HFFc6 (cell line): ENCODE measurements at regions not wholly inside any gene's neighbourhood (a gene's known extent, or its start where the extent isn't known, plus 50 kb on each side); places are given as distances from the start of the nearest gene placed in this dataset.
A peak's percentile ranks its signal among the peaks of the same experiment; 100 is the strongest.

ENCODE experiments used
- DNase-seq: peaks from one replicate; pipeline ENCODE4 v3.0.0-alpha.2; 2018
- H3K27ac Mint-ChIP-seq: 2 replicates; pipeline ENCODE4 v1.8.0; 2020; ENCODE audit warnings: mild to moderate bottlenecking, mixed read lengths
- H3K27me3 Mint-ChIP-seq: 2 replicates; pipeline ENCODE4 v1.8.0; 2021; ENCODE audit warnings: mild to moderate bottlenecking, moderate library complexity, mixed read lengths; ENCODE audit not compliant: insufficient read depth
- H3K36me3 Mint-ChIP-seq: 2 replicates; pipeline ENCODE4 v1.8.0; 2021; ENCODE audit warnings: low read depth, mixed read lengths
- H3K4me1 Mint-ChIP-seq: 2 replicates; pipeline ENCODE4 v1.8.0; 2020; ENCODE audit warnings: low read depth, mixed read lengths
- H3K4me3 Mint-ChIP-seq: 2 replicates; pipeline ENCODE4 v1.8.0; 2020; ENCODE audit warnings: mild to moderate bottlenecking, moderate library complexity, mixed read lengths
- H3K9me3 Mint-ChIP-seq: 2 replicates; pipeline ENCODE4 v1.8.0; 2020; ENCODE audit warnings: mild to moderate bottlenecking, mixed read lengths
- TF ChIP-seq, protein P1 (sequence below): fragments of 200-600 bp; sonication (generic); IDR thresholded peaks from 2 replicates; pipeline ENCODE4 v1.5.0; 2021; ENCODE audit warnings: antibody characterized with exemption, mild to moderate bottlenecking

DNA sequence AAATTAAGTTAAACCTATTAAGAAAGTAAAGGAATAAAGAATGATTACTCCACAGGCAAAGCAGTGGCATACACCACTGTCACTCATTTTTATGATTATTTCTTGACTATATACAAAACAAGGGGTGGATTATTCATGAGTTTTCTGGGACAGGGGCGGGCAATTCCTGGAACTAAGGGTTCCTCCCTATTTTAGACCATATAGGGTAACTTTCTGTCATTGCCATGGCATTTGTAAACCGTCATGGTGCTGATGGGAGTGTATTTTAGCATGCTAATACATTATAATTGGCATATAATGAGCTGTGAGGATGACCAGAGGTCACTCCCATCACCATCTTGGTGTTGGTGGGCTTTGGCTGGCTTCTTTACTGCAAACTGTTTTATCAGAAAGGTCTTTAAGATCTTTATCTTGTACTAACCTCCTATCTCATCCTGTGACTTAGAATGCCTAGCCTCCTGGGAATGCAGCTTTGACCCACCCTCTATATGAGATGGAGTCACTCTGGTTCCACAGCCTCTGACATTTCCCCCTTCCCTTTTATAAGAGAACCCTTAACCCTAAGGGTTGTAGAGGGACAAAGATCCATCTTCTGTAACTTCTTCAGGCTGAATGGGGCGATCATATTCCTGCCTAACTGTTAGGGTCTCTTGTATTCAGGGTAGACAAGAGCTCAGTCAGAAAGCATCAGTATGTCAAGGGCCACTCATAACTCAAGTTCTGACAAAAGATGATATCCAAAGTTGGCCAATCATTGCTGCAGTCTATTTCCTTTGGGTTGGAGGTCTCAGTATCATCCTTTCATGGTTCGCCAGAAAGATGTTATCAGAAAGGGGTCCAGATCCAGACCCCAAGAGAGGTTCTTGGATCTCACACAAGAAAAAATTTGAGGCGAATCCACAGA is 79.5 kb upstream of the LIPC start:
- Mint-ChIP-seq H3K4me1 (no peaks in the 10 kb centered on the region), H3K27ac (no peak overlapping the region), H3K27me3 (peaks cover 27% of the 10 kb centered on the region), H3K9me3 (no peaks in the 10 kb centered on the region; the same call in 1 of the 2 replicates), H3K36me3 (no peaks in the 10 kb centered on the region), H3K4me3 (no peak overlapping the region)
- no peak for DNase-seq
- TF ChIP-seq, protein P1, sequence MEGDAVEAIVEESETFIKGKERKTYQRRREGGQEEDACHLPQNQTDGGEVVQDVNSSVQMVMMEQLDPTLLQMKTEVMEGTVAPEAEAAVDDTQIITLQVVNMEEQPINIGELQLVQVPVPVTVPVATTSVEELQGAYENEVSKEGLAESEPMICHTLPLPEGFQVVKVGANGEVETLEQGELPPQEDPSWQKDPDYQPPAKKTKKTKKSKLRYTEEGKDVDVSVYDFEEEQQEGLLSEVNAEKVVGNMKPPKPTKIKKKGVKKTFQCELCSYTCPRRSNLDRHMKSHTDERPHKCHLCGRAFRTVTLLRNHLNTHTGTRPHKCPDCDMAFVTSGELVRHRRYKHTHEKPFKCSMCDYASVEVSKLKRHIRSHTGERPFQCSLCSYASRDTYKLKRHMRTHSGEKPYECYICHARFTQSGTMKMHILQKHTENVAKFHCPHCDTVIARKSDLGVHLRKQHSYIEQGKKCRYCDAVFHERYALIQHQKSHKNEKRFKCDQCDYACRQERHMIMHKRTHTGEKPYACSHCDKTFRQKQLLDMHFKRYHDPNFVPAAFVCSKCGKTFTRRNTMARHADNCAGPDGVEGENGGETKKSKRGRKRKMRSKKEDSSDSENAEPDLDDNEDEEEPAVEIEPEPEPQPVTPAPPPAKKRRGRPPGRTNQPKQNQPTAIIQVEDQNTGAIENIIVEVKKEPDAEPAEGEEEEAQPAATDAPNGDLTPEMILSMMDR: no peak

DNA sequence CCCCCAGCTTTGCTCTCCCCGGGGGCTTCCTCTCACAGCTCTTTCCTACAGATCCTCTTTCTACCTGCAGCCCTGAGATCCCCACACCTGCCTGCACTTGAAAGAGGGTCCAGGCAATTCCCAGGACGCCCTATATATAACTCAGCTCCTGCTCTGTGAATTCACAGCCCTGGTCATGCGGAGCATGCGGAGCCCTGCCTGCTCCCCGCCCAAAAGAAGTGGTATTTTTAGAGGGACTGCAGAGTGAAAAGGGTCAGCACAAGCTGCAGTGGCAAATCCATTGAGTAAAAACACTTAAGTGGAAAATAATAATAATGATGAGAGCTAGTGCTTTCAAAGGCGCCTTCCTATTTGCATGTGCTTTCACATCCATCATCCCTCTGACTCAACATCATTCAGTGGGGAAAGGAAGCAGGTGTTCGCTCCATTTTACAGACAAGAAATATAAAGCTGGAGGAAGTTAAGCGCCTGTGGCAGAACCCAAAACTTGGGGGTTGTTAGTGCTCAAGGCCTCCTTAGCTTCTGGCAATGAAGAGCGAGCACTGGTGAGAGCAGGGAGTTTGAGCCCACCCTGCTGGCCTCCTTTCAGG is 76.3 kb upstream of the LIPC start:
- Mint-ChIP-seq H3K27me3 (peaks cover 38% of the 10 kb centered on the region), H3K9me3 (no peaks in the 10 kb centered on the region), H3K36me3 (no peaks in the 10 kb centered on the region), H3K4me1 (peaks cover 2% of the 10 kb centered on the region), H3K27ac (no peak overlapping the region), H3K4me3 (no peak overlapping the region)
- TF ChIP-seq, protein P1: no peak
- no peak for DNase-seq

DNA sequence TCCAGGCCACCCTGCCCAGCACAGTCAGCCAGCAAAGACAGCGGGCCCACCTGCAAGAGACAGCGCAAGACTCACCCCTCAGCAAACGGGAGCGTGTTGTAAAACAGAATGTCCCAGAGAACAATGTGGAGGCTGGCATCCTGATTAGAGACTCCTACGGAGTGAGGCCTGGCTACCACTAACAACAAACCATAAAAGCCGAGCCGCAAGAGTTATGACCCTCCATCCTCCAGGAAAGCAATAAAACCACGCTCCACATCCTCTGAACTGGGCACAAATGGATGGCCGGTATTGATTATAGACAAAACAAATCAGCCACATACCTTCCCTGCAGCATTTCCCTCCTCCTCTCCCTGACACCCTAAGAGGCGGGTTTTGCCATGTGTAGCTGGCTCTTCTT is 75.8 kb upstream of the LIPC start:
- TF ChIP-seq, protein P1: no peak
- no peak overlapping the region for H3K4me3 Mint-ChIP-seq
- no peak for DNase-seq
- H3K36me3 Mint-ChIP-seq: no peaks in the 10 kb centered on the region
- peaks cover 7% of the 10 kb centered on the region for H3K4me1 Mint-ChIP-seq
- H3K9me3 Mint-ChIP-seq: no peaks in the 10 kb centered on the region
- H3K27me3 Mint-ChIP-seq: peaks cover 40% of the 10 kb centered on the region
- H3K27ac Mint-ChIP-seq: no peak overlapping the region

DNA sequence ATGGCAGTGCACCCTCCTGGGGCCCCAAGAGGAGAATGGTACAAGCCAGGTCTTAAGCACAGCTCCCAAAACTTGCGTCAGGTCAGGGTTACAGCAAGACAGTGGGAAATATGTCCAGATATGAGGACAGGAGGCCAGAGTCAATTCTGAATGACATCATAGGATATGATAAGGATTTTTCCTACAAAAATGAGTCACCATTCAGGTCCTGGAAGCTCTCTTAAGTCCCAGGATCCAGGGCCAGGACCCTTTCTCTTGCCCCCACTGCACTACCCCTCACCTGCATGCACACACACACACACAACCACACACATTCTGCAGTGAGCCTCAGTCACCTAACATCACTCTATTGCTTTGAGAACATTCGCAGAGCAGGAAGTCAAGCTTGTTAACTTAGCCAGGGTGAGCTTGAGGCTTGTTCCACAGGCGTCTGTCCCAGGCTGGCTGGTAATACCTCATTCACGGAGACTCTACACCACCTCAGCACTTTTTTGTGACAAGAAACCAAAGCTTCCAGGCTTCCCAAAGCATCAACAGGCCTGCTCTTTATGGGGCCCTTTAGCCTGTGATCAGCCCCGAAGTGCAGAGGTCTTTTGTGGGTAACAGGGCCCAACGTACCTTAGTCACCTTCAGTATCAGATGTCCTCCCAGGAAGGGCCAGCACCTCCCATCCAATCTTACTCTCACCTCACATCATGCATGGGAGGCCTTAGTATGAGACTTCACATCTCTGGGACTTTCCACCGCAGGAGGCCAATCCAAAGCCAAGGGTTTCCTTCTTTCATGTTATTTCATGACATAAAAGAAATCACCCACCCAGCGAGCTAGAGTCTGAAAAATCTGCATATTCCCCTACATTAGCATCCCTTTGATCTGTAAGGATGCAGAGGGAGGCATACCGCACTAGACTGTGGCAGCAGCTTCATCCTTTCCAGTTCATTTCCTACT is 74.0 kb upstream of the LIPC start:
- no peak overlapping the region for H3K27ac Mint-ChIP-seq
- no peaks in the 10 kb centered on the region for H3K36me3 Mint-ChIP-seq
- no peaks in the 10 kb centered on the region for H3K9me3 Mint-ChIP-seq
- TF ChIP-seq, protein P1: no peak
- no peak overlapping the region for H3K4me3 Mint-ChIP-seq
- H3K27me3 Mint-ChIP-seq: peaks cover 35% of the 10 kb centered on the region
- DNase-seq: no peak
- H3K4me1 Mint-ChIP-seq: peaks cover 16% of the 10 kb centered on the region

DNA sequence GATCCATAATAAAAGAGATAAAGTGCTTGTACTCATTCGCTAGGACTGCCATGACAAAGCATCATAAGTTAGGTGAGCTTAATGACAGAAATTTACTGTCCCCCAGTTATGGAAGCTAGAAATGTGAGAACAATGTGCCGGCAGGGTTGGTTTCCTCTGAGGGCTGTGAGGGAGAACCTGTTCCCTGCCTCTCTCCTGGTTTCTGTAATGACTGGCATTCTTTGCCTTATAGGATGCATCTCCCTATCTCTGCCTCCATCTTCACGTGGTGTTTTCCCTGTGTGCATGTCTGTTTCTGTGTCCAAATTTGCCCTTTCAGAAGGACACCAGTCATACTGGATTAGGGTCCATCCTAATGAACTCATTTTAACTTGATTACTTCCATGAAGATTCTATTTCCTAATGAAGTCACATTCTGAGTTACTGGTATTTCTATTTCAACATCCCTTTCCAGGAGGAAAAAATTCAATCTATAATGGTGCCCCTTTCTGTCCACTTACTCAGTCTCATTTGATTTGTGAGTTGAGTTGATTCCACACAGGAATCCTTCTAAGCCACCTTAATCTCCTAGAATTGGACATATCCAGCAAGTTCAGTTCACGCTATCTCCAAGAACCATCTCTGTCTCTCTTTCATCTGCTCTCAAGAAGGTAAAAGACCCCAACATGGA is 71.2 kb upstream of the LIPC start:
- TF ChIP-seq, protein P1: no peak
- peaks cover 16% of the 10 kb centered on the region for H3K4me1 Mint-ChIP-seq
- no peak for DNase-seq
- H3K27ac Mint-ChIP-seq: peak overlapping the region; percentile 58; the same call in 1 of the 2 replicates
- H3K27me3 Mint-ChIP-seq: peaks cover 34% of the 10 kb centered on the region
- H3K9me3 Mint-ChIP-seq: no peaks in the 10 kb centered on the region
- H3K4me3 Mint-ChIP-seq: no peak overlapping the region; the same call in 1 of the 2 replicates
- H3K36me3 Mint-ChIP-seq: no peaks in the 10 kb centered on the region
